ENCODE measurements at regions not wholly inside any gene's neighbourhood (a gene's known extent, or its start where the extent isn't known, plus 50 kb on each side); places are given as distances from the start of the nearest gene placed in this dataset.
A peak's percentile ranks its signal among the peaks of the same experiment; 100 is the strongest.

- CTCF ChIA-PET, result interaction anchor here (0.9 kb wide), 1 partner anchor 220 kb away, joined by 3 read pairs; no protein-coding TSS in a partner anchor
- H3K27me3 ChIP-seq (ENCODE audit: control insufficient read depth, insufficient read depth, low read length), result no peaks in the 10 kb centered on the region
- H2BK5ac ChIP-seq (ENCODE audit: low read depth, low read length, poor library complexity, severe bottlenecking), result no peak overlapping the region
- H3K79me1 ChIP-seq (ENCODE audit: low read depth in 1 of 2, low read length in 2 of 2), result peaks cover 0 to 4% of the 10 kb centered on the region in 2 experiments; a peak in 1 of 4 replicates
- TF ChIP-seq RFX5 (IDR thresholded peaks at IDR 0.05; ENCODE audit: low read depth, low read length) (no peak), RCOR1 (IDR thresholded peaks at IDR 0.05; ENCODE audit: insufficient replicate concordance, low read length) (no peak), MAFK (IDR thresholded peaks at IDR 0.05; ENCODE audit: low read depth, low read length) (no peak), ELK1 (IDR thresholded peaks at IDR 0.05; ENCODE audit: borderline replicate concordance, low read depth, low read length) (no peak), CHD1 (IDR thresholded peaks at IDR 0.05; ENCODE audit: low read depth, low read length) (no peak), RAD21 (IDR thresholded peaks at IDR 0.05; ENCODE audit: low read length) (no peak), SMC3 (IDR thresholded peaks at IDR 0.05; ENCODE audit: low read depth, low read length) (no peak), CTCF (conservative IDR thresholded peaks at IDR 0.05; ENCODE audit: low read depth, low read length) (no peak), FOS (IDR thresholded peaks at IDR 0.05; ENCODE audit: low read depth, low read length) (no peak), MAZ (IDR thresholded peaks at IDR 0.05; ENCODE audit: borderline replicate concordance, low read depth, low read length) (no peak), BHLHE40 (IDR thresholded peaks at IDR 0.05; ENCODE audit: low read depth, low read length) (no peak), MXI1 (IDR thresholded peaks at IDR 0.05; ENCODE audit: borderline replicate concordance, low read depth, low read length) (no peak), NFE2L2 (IDR thresholded peaks at IDR 0.05; ENCODE audit: low read depth, low read length) (no peak), CEBPB (IDR thresholded peaks at IDR 0.05; ENCODE audit: low read depth, low read length) (no peak), POLR2A (IDR thresholded peaks at IDR 0.05; ENCODE audit: low read depth, low read length) (no peak)
- TF ChIP-seq, protein P1, sequence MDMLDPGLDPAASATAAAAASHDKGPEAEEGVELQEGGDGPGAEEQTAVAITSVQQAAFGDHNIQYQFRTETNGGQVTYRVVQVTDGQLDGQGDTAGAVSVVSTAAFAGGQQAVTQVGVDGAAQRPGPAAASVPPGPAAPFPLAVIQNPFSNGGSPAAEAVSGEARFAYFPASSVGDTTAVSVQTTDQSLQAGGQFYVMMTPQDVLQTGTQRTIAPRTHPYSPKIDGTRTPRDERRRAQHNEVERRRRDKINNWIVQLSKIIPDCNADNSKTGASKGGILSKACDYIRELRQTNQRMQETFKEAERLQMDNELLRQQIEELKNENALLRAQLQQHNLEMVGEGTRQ (IDR thresholded peaks at IDR 0.05; ENCODE audit: low read depth, low read length), result no peak
- H4K20me1 ChIP-seq (ENCODE audit: insufficient read depth, low read length), result no peaks in the 10 kb centered on the region
- no peaks in the 10 kb centered on the region for H3K9me3 ChIP-seq (ENCODE audit: control insufficient read depth, insufficient read depth, low read length)
- DNase-seq (no peak), ATAC-seq (ENCODE audit: low read depth) (no peak)
- H4K5ac ChIP-seq (ENCODE audit: low read depth, low read length), result no peak overlapping the region
- H3K4me1 ChIP-seq (ENCODE audit: control insufficient read depth, insufficient read depth, low read length), result peaks cover 15% of the 10 kb centered on the region
- no peaks in the 10 kb centered on the region for H3K36me3 ChIP-seq (ENCODE audit: control insufficient read depth, insufficient read depth, low read length)
- H4K8ac ChIP-seq (ENCODE audit: low read depth in 2 of 2, low read length in 2 of 2), result no peak overlapping the region
- no peak overlapping the region for H3K4me3 ChIP-seq (ENCODE audit: insufficient read depth, low read depth, low read length)
- H2BK120ac ChIP-seq (ENCODE audit: low read depth, low read length), result 0 out of 2 replicates have a peak overlapping the region, but pooled peaks have one; percentile 2
- peak overlapping the region; percentile 24; the same call in 1 of the 2 replicates for H3K4ac ChIP-seq (ENCODE audit: low read depth, low read length)
- H3K14ac ChIP-seq (replicated peaks; ENCODE audit: low read depth, low read length), result peak overlapping the region; percentile 47; the same call in 1 of the 2 replicates
- peaks cover 13% of the 10 kb centered on the region for H3K9me1 ChIP-seq (ENCODE audit: insufficient read depth, low read length)
- no peak overlapping the region; the same call in 1 of the 2 replicates for H2BK20ac ChIP-seq (ENCODE audit: low read depth, low read length)
- H2BK15ac ChIP-seq (ENCODE audit: low read depth, low read length), result 0 out of 3 replicates have a peak overlapping the region, but pooled peaks have one; percentile 53
- H3K27ac ChIP-seq (ENCODE audit: insufficient read depth, low read length), result no peak overlapping the region
- no peak overlapping the region for H2AK5ac ChIP-seq (ENCODE audit: low read depth, low read length)
- no peak overlapping the region for H3K18ac ChIP-seq (ENCODE audit: low read depth, low read length)
- BruUV-seq (replicated peaks), result no TSS peak
- H3K23ac ChIP-seq (ENCODE audit: low read depth, low read length), result no peak overlapping the region
- H3K4me2 ChIP-seq (ENCODE audit: low read depth, low read length), result no peak overlapping the region
- no peak overlapping the region for H3K9ac ChIP-seq (ENCODE audit: low read depth, low read length)
- no peak overlapping the region for H3K56ac ChIP-seq (ENCODE audit: extremely low read depth, insufficient read depth, low read length)
- in situ Hi-C loops (cut with MboI; ENCODE audit: low sequenced_read_pairs), result no loop called here
- no peak overlapping the region; the same call in 1 of the 2 replicates for H4K91ac ChIP-seq (ENCODE audit: insufficient read depth, low read depth, low read length)
- peak overlapping the region; percentile 15 for H2AFZ ChIP-seq (replicated peaks; ENCODE audit: low read length, poor library complexity)
- POLR2A ChIA-PET (ENCODE audit: unreplicated experiment), result no interaction called here
- dilution Hi-C loops (cut with HindIII; ENCODE audit: low sequenced_read_pairs, unreplicated experiment), result no loop called here
- no peak overlapping the region for H2AK9ac ChIP-seq (replicated peaks; ENCODE audit: low read depth, low read length, poor library complexity)
- intact Hi-C loops (cut with micrococcal nuclease), result no loop called here
- no CpG with 5 or more reads among the region's 3 CpGs for WGBS, 2 experiments (ENCODE audit: extremely low coverage in 2 of 2, insufficient read length in 1 of 2)
Observed at GRCh38 chr2:207229161-207229560, 63.4 kb upstream of the KLF7 start.

Data from IMR-90 (cell line).